ENCODE measurements at regions not wholly inside any gene's neighbourhood (a gene's known extent, or its start where the extent isn't known, plus 50 kb on each side); places are given as distances from the start of the nearest gene placed in this dataset.

GRCh38 chr14:81886588-81886987, 352.9 kb upstream of the SEL1L start:
- Histone ChIP-seq H3K27ac (ENCODE audit: low read length, poor library complexity, severe bottlenecking) (no peak overlapping the region), H2BK12ac (ENCODE audit: low read length in 2 of 2) (no peak overlapping the region), H3K4me1 (ENCODE audit: control insufficient read depth, insufficient read depth, low read depth, low read length) (no peaks in the 10 kb centered on the region), H2AFZ (ENCODE audit: low read depth, low read length) (no peak overlapping the region), H2BK5ac (ENCODE audit: low read depth, low read length, poor library complexity, severe bottlenecking) (no peak overlapping the region), H3K9me3 (ENCODE audit: control insufficient read depth, low read length) (no peaks in the 10 kb centered on the region), H3K4me2 (ENCODE audit: low read length, poor library complexity, severe bottlenecking) (no peak overlapping the region), H4K91ac (ENCODE audit: low read length) (no peak overlapping the region), H3K14ac (ENCODE audit: low read length in 2 of 2) (no peak overlapping the region), H4K8ac (ENCODE audit: low read length) (no peak overlapping the region), H3K4me3 (ENCODE audit: insufficient read depth in 1 of 2, low read depth in 1 of 2, low read length in 2 of 2) (no peak overlapping the region), H3K79me1 (replicated peaks; ENCODE audit: low read length, poor library complexity, severe bottlenecking) (no peaks in the 10 kb centered on the region), H3K9ac (ENCODE audit: low read length) (no peak overlapping the region), H2BK15ac (ENCODE audit: low read depth, poor library complexity, severe bottlenecking) (no peak overlapping the region), H3K18ac (ENCODE audit: low read depth in 1 of 2, low read length in 2 of 2) (no peak overlapping the region), H3K27me3 (ENCODE audit: control insufficient read depth in 1 of 2, insufficient read depth in 1 of 2, low read length in 2 of 2) (no peaks in the 10 kb centered on the region), H2AK5ac (ENCODE audit: low read length, severe bottlenecking) (no peak overlapping the region), H3K23ac (ENCODE audit: low read length in 2 of 2) (no peak overlapping the region), H3K4ac (ENCODE audit: low read depth in 1 of 2, low read length in 2 of 2) (no peak overlapping the region), H3K36me3 (ENCODE audit: control insufficient read depth in 1 of 2, insufficient read depth in 2 of 2, low read depth in 1 of 2, low read length in 2 of 2) (no peaks in the 10 kb centered on the region), H2BK120ac (ENCODE audit: low read depth, low read length) (no peak overlapping the region)
- no CpG with 5 or more reads among the region's 2 CpGs for WGBS
- no peak for DNase-seq

DNA sequence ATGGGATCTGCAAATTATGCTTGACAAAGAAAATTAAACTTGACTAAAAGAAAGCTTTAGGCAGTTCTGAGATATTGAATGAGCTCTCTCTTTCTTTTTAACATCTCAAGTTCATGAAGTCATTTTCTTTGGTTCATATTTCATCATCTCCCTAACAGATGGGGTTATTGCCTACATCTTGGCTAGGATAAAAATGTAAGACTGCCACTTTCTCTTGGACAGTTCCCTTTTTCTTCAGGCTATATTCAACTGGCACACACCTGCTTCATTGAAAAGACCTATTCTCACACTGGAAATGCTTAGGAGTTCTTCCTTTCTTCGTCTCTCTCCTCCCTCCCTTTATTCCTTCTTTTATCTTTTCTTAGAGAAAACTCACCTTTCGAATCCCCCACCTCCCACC, 355.9 kb upstream of the SEL1L start:
- Histone ChIP-seq H3K23ac (ENCODE audit: low read length in 2 of 2) (no peak overlapping the region), H4K91ac (ENCODE audit: low read length) (no peak overlapping the region), H3K9me3 (ENCODE audit: control insufficient read depth, low read length) (no peaks in the 10 kb centered on the region), H3K4me2 (ENCODE audit: low read length, poor library complexity, severe bottlenecking) (no peak overlapping the region), H3K79me1 (replicated peaks; ENCODE audit: low read length, poor library complexity, severe bottlenecking) (no peaks in the 10 kb centered on the region), H2BK5ac (ENCODE audit: low read depth, low read length, poor library complexity, severe bottlenecking) (no peak overlapping the region), H2BK120ac (ENCODE audit: low read depth, low read length) (no peak overlapping the region), H3K4me3 (ENCODE audit: insufficient read depth in 1 of 2, low read depth in 1 of 2, low read length in 2 of 2) (no peak overlapping the region), H3K14ac (ENCODE audit: low read length in 2 of 2) (no peak overlapping the region), H3K4me1 (ENCODE audit: control insufficient read depth, insufficient read depth, low read depth, low read length) (no peaks in the 10 kb centered on the region), H2AK5ac (ENCODE audit: low read length, severe bottlenecking) (no peak overlapping the region), H3K4ac (ENCODE audit: low read depth in 1 of 2, low read length in 2 of 2) (no peak overlapping the region), H2AFZ (ENCODE audit: low read depth, low read length) (no peak overlapping the region), H2BK15ac (ENCODE audit: low read depth, poor library complexity, severe bottlenecking) (no peak overlapping the region), H3K18ac (ENCODE audit: low read depth in 1 of 2, low read length in 2 of 2) (no peak overlapping the region), H3K27me3 (ENCODE audit: control insufficient read depth in 1 of 2, insufficient read depth in 1 of 2, low read length in 2 of 2) (no peaks in the 10 kb centered on the region), H3K36me3 (ENCODE audit: control insufficient read depth in 1 of 2, insufficient read depth in 2 of 2, low read depth in 1 of 2, low read length in 2 of 2) (no peaks in the 10 kb centered on the region), H3K27ac (ENCODE audit: low read length, poor library complexity, severe bottlenecking) (no peak overlapping the region), H4K8ac (ENCODE audit: low read length) (no peak overlapping the region), H2BK12ac (ENCODE audit: low read length in 2 of 2) (no peak overlapping the region), H3K9ac (ENCODE audit: low read length) (no peak overlapping the region)
- whole genome bisulfite sequencing, result 19% methylated on average over 1 of the region's 2 CpGs
- DNase-seq, result no peak

DNA sequence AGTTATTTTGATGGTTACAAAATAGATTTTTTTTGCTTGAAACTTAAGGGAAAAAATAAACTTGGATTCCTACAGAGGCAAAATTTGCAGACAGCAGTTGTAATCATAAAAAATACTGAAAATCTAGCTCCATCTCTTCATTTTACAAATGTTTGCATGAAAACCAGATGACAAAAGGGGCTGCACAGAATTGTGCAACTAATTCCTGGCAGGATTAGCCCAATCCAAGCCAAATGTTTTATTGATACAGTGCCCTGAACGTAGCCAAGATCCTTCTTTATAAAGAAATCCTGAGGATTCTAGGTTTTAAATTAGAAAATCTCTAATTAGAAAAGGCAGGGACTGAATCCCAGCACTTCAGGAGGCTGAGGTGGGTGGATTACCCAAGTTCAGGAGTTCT, 356.4 kb upstream of the SEL1L start:
- WGBS, result no CpG with 5 or more reads among the region's 1 CpG
- no peak overlapping the region for H3K14ac ChIP-seq (ENCODE audit: low read length in 2 of 2)
- no peaks in the 10 kb centered on the region for H3K9me3 ChIP-seq (ENCODE audit: control insufficient read depth, low read length)
- H4K91ac ChIP-seq (ENCODE audit: low read length), result no peak overlapping the region
- DNase-seq, result no peak
- H3K79me1 ChIP-seq (replicated peaks; ENCODE audit: low read length, poor library complexity, severe bottlenecking), result no peaks in the 10 kb centered on the region
- no peaks in the 10 kb centered on the region for H3K4me1 ChIP-seq (ENCODE audit: control insufficient read depth, insufficient read depth, low read depth, low read length)
- H2BK5ac ChIP-seq (ENCODE audit: low read depth, low read length, poor library complexity, severe bottlenecking), result no peak overlapping the region
- H3K4ac ChIP-seq (ENCODE audit: low read depth in 1 of 2, low read length in 2 of 2), result no peak overlapping the region
- H3K18ac ChIP-seq (ENCODE audit: low read depth in 1 of 2, low read length in 2 of 2), result no peak overlapping the region
- no peak overlapping the region for H3K23ac ChIP-seq (ENCODE audit: low read length in 2 of 2)
- no peak overlapping the region for H3K27ac ChIP-seq (ENCODE audit: low read length, poor library complexity, severe bottlenecking)
- H2BK15ac ChIP-seq (ENCODE audit: low read depth, poor library complexity, severe bottlenecking), result no peak overlapping the region
- H2BK120ac ChIP-seq (ENCODE audit: low read depth, low read length), result no peak overlapping the region
- H2AFZ ChIP-seq (ENCODE audit: low read depth, low read length), result no peak overlapping the region
- H2AK5ac ChIP-seq (ENCODE audit: low read length, severe bottlenecking), result no peak overlapping the region
- no peak overlapping the region for H4K8ac ChIP-seq (ENCODE audit: low read length)
- no peak overlapping the region for H3K9ac ChIP-seq (ENCODE audit: low read length)
- H3K4me3 ChIP-seq (ENCODE audit: insufficient read depth in 1 of 2, low read depth in 1 of 2, low read length in 2 of 2), result no peak overlapping the region
- no peak overlapping the region for H2BK12ac ChIP-seq (ENCODE audit: low read length in 2 of 2)
- H3K36me3 ChIP-seq (ENCODE audit: control insufficient read depth in 1 of 2, insufficient read depth in 2 of 2, low read depth in 1 of 2, low read length in 2 of 2), result no peaks in the 10 kb centered on the region
- no peaks in the 10 kb centered on the region for H3K27me3 ChIP-seq (ENCODE audit: control insufficient read depth in 1 of 2, insufficient read depth in 1 of 2, low read length in 2 of 2)
- H3K4me2 ChIP-seq (ENCODE audit: low read length, poor library complexity, severe bottlenecking), result no peak overlapping the region

GRCh38 chr14:81903477-81903876, 369.8 kb upstream of the SEL1L start:
- H3K4me3 ChIP-seq (ENCODE audit: insufficient read depth in 1 of 2, low read depth in 1 of 2, low read length in 2 of 2), result peak overlapping the region in 1 of 2 experiments; percentile 4
- no peak overlapping the region for H3K9ac ChIP-seq (ENCODE audit: low read length)
- DNase-seq, result no peak
- H3K27me3 ChIP-seq (ENCODE audit: control insufficient read depth in 1 of 2, insufficient read depth in 1 of 2, low read length in 2 of 2), result no peaks in the 10 kb centered on the region
- H3K14ac ChIP-seq (ENCODE audit: low read length in 2 of 2), result no peak overlapping the region
- no peak overlapping the region for H2BK15ac ChIP-seq (ENCODE audit: low read depth, poor library complexity, severe bottlenecking)
- peaks cover 42% of the 10 kb centered on the region for H3K9me3 ChIP-seq (ENCODE audit: control insufficient read depth, low read length)
- 65% methylated on average over 5 of the region's 5 CpGs for WGBS
- H2AK5ac ChIP-seq (ENCODE audit: low read length, severe bottlenecking), result no peak overlapping the region
- no peak overlapping the region for H4K8ac ChIP-seq (ENCODE audit: low read length)
- no peaks in the 10 kb centered on the region for H3K36me3 ChIP-seq (ENCODE audit: control insufficient read depth in 1 of 2, insufficient read depth in 2 of 2, low read depth in 1 of 2, low read length in 2 of 2)
- H2BK12ac ChIP-seq (ENCODE audit: low read length in 2 of 2), result no peak overlapping the region
- H3K23ac ChIP-seq (ENCODE audit: low read length in 2 of 2), result no peak overlapping the region
- no peak overlapping the region for H2AFZ ChIP-seq (ENCODE audit: low read depth, low read length)
- no peaks in the 10 kb centered on the region for H3K4me1 ChIP-seq (ENCODE audit: control insufficient read depth, insufficient read depth, low read depth, low read length)
- H4K91ac ChIP-seq (ENCODE audit: low read length), result no peak overlapping the region
- no peaks in the 10 kb centered on the region for H3K79me1 ChIP-seq (replicated peaks; ENCODE audit: low read length, poor library complexity, severe bottlenecking)
- no peak overlapping the region for H3K4me2 ChIP-seq (ENCODE audit: low read length, poor library complexity, severe bottlenecking)
- no peak overlapping the region for H3K4ac ChIP-seq (ENCODE audit: low read depth in 1 of 2, low read length in 2 of 2)
- H3K18ac ChIP-seq (ENCODE audit: low read depth in 1 of 2, low read length in 2 of 2), result no peak overlapping the region
- no peak overlapping the region for H2BK5ac ChIP-seq (ENCODE audit: low read depth, low read length, poor library complexity, severe bottlenecking)
- no peak overlapping the region for H2BK120ac ChIP-seq (ENCODE audit: low read depth, low read length)
- H3K27ac ChIP-seq (ENCODE audit: low read length, poor library complexity, severe bottlenecking), result no peak overlapping the region
